H1 (cell line): ENCODE measurements at regions not wholly inside any gene's neighbourhood (a gene's known extent, or its start where the extent isn't known, plus 50 kb on each side); places are given as distances from the start of the nearest gene placed in this dataset.

Source experiments
- CTCF ChIA-PET: fragments of 300-600 bp; sonication (Branson Sonifier 250); formaldehyde crosslinking; loops from one replicate; lab custom pipeline; 2021; ENCODE audit not compliant: partially characterized antibody; lab: Charles Lee
- POLR2A ChIA-PET: fragments of 300-600 bp; sonication (Branson Sonifier 250); formaldehyde crosslinking; loops from one replicate; lab custom pipeline; 2021; ENCODE audit warnings: inconsistent platforms; ENCODE audit not compliant: partially characterized antibody; lab: Charles Lee
- DNase-seq, 2 experiments: peaks; one replicate each; pipeline versions ENCODE4 v3.0.0 to v3.0.0-alpha.2; 2010 to 2022; ENCODE audit warnings: low spot score in 2 of 2, low read depth in 1 of 2, mixed read lengths in 1 of 2
- FAIRE-seq: peaks from 2 replicates; lab custom pipeline; 2011; peaks lifted over from hg19 to GRCh38; lab: Jason Lieb, UNC
- H2AFZ ChIP-seq: 2 replicates; pipeline ENCODE4 v1.8.1; 2012; ENCODE audit warnings: low read length, inconsistent platforms
- H2AK5ac ChIP-seq: 2 replicates; pipeline ENCODE4 v1.6.1; 2013; ENCODE audit warnings: low read depth, low read length
- H2BK120ac ChIP-seq: replicated peaks from 2 replicates; pipeline ENCODE3; 2013; ENCODE audit warnings: low read depth, low read length, inconsistent platforms
- H2BK12ac ChIP-seq: 2 replicates; pipeline ENCODE4 v1.6.1; 2013; ENCODE audit warnings: low read depth, low read length
- H2BK15ac ChIP-seq: 2 replicates; pipeline ENCODE4 v1.6.1; 2013; ENCODE audit warnings: low read length
- H2BK20ac ChIP-seq: 2 replicates; pipeline ENCODE4 v1.6.1; 2013; ENCODE audit warnings: low read length
- H2BK5ac ChIP-seq: 2 replicates; pipeline ENCODE4 v1.6.1; 2013; ENCODE audit warnings: low read depth, low read length
- H3K14ac ChIP-seq: 2 replicates; pipeline ENCODE4 v1.6.1; 2013; ENCODE audit warnings: inconsistent platforms; ENCODE audit not compliant: insufficient read length
- H3K18ac ChIP-seq: 2 replicates; pipeline ENCODE4 v1.6.1; 2013; ENCODE audit warnings: low read length; ENCODE audit errors: extremely low read depth
- H3K23ac ChIP-seq: 2 replicates; pipeline ENCODE4 v1.6.1; 2013; ENCODE audit warnings: inconsistent platforms; ENCODE audit not compliant: insufficient read length
- H3K23me2 ChIP-seq: 2 replicates; pipeline ENCODE4 v1.6.1; 2013; ENCODE audit warnings: low read depth, low read length
- H3K27ac ChIP-seq: 2 replicates; pipeline ENCODE4 v1.6.1; 2011; ENCODE audit warnings: low read depth, low read length, inconsistent platforms
- H3K27me3 ChIP-seq, 4 experiments: replicated peaks in 1 of 4; 1 replicate in 1 of 4; 2 replicates in 3 of 4; pipeline versions ENCODE4 v1.6.1 to v1.8.1; 2011 to 2013; ENCODE audit warnings: low read length in 3 of 4, mild to moderate bottlenecking in 3 of 4, inconsistent platforms in 2 of 4, mixed read lengths in 2 of 4, moderate library complexity in 1 of 4; ENCODE audit not compliant: control insufficient read depth in 3 of 4, insufficient read depth in 3 of 4; ENCODE audit errors: extremely low read depth in 1 of 4
- H3K36me3 ChIP-seq, 4 experiments: 2 replicates each; pipeline versions ENCODE4 v1.6.1 to v1.8.1; 2011 to 2013; ENCODE audit warnings: mild to moderate bottlenecking in 4 of 4, low read length in 3 of 4, moderate library complexity in 2 of 4, control low read depth in 1 of 4, inconsistent platforms in 1 of 4; ENCODE audit not compliant: insufficient read depth in 4 of 4, control insufficient read depth in 2 of 4
- H3K4ac ChIP-seq: replicated peaks from 2 replicates; pipeline ENCODE3; 2013; ENCODE audit warnings: low read length, low read depth, mixed read lengths, inconsistent platforms; ENCODE audit not compliant: insufficient read length
- H3K4me1 ChIP-seq, 4 experiments: replicated peaks in 1 of 4; 1 replicate in 1 of 4; 2 replicates in 3 of 4; pipeline versions ENCODE4 v1.6.1 to v1.8.1; 2011 to 2013; ENCODE audit warnings: low read length in 3 of 4, inconsistent platforms in 2 of 4, mixed read lengths in 1 of 4; ENCODE audit not compliant: insufficient read depth in 4 of 4, control insufficient read depth in 3 of 4
- H3K4me2 ChIP-seq, 2 experiments: 2 replicates each; pipeline versions ENCODE4 v1.6.1 to v1.8.1; 2011 to 2013; ENCODE audit warnings: low read depth in 2 of 2, low read length in 2 of 2, control low read depth in 1 of 2, inconsistent platforms in 1 of 2, mild to moderate bottlenecking in 1 of 2; ENCODE audit not compliant: insufficient read depth in 1 of 2
- H3K4me3 ChIP-seq, 4 experiments: fragments of 200-600, 300-600 bp in 1 of 4; sonication (generic), shearing (Covaris generic), sonication (Bioruptor Twin) in 1 of 4; 2 replicates each; pipeline versions ENCODE4 v1.5.1 to v1.8.1; 2011 to 2016; ENCODE audit warnings: low read length in 4 of 4, low read depth in 3 of 4, control low read depth in 2 of 4, inconsistent platforms in 2 of 4, mild to moderate bottlenecking in 2 of 4, mixed read lengths in 1 of 4, moderate library complexity in 1 of 4; ENCODE audit not compliant: insufficient read depth in 2 of 4; ENCODE audit errors: extremely low read depth in 1 of 4
- H3K56ac ChIP-seq: replicated peaks from 2 replicates; pipeline ENCODE3; 2013; ENCODE audit warnings: low read depth, mild to moderate bottlenecking, mixed read lengths, low read length, inconsistent platforms; ENCODE audit not compliant: insufficient read length
- H3K79me1 ChIP-seq: 2 replicates; pipeline ENCODE4 v1.6.1; 2013; ENCODE audit warnings: low read depth, low read length, control low read depth
- H3K79me2 ChIP-seq, 2 experiments: 2 replicates each; pipeline versions ENCODE4 v1.6.1 to v1.8.1; 2012 to 2013; ENCODE audit warnings: low read length in 2 of 2, mild to moderate bottlenecking in 2 of 2, inconsistent platforms in 1 of 2; ENCODE audit not compliant: insufficient read depth in 2 of 2, control insufficient read depth in 1 of 2
- H3K9ac ChIP-seq, 4 experiments: replicated peaks in 1 of 4; 1 replicate in 1 of 4; 2 replicates in 3 of 4; pipeline versions ENCODE4 v1.6.1 to v1.8.1; 2011 to 2013; ENCODE audit warnings: low read depth in 3 of 4, low read length in 3 of 4, control low read depth in 2 of 4, mild to moderate bottlenecking in 2 of 4, moderate library complexity in 2 of 4, inconsistent platforms in 1 of 4; ENCODE audit errors: extremely low read depth in 1 of 4
- H3K9me3 ChIP-seq, 2 experiments: 2 replicates each; pipeline versions ENCODE4 v1.6.1 to v1.8.1; 2012 to 2013; ENCODE audit warnings: mild to moderate bottlenecking in 2 of 2, moderate library complexity in 2 of 2, control low read depth in 1 of 2, inconsistent platforms in 1 of 2, low read depth in 1 of 2, low read length in 1 of 2, mixed read lengths in 1 of 2; ENCODE audit not compliant: insufficient read depth in 2 of 2
- H4K20me1 ChIP-seq, 2 experiments: replicated peaks in 1 of 2; 2 replicates each; pipeline versions ENCODE3 to v1.8.1; 2011 to 2013; ENCODE audit warnings: inconsistent platforms in 2 of 2, low read length in 2 of 2, mild to moderate bottlenecking in 1 of 2; ENCODE audit not compliant: insufficient read depth in 2 of 2, control insufficient read depth in 1 of 2
- H4K5ac ChIP-seq: 2 replicates; pipeline ENCODE4 v1.6.1; 2013; ENCODE audit warnings: low read length, low read depth, mixed read lengths, inconsistent platforms; ENCODE audit not compliant: insufficient read length
- H4K8ac ChIP-seq: 2 replicates; pipeline ENCODE4 v1.8.0; 2013; ENCODE audit warnings: mild to moderate bottlenecking, moderate library complexity, low read length, inconsistent platforms; ENCODE audit not compliant: insufficient read depth; ENCODE audit errors: extremely low read depth
- H4K91ac ChIP-seq: replicated peaks from 2 replicates; pipeline ENCODE3; 2013; ENCODE audit warnings: low read length, mixed read lengths, inconsistent platforms; ENCODE audit not compliant: insufficient read length
- ASH2L ChIP-seq: fragments of 200-600, 300-600 bp; sonication (generic); IDR thresholded peaks from one replicate; pipeline ENCODE4 v1.7.1; 2017; ENCODE audit warnings: low read length
- CTBP2 ChIP-seq: IDR thresholded peaks from 2 replicates; pipeline ENCODE4 v1.7.0; 2011; ENCODE audit warnings: borderline replicate concordance, mild to moderate bottlenecking, moderate library complexity, mixed read lengths, low read length; ENCODE audit not compliant: insufficient read depth, insufficient read length
- EZH2 ChIP-seq: fragments of 200-600 bp; sonication (generic); IDR thresholded peaks from 2 replicates; pipeline ENCODE4 v1.7.1; 2012; ENCODE audit warnings: low read depth, mild to moderate bottlenecking, moderate library complexity, low read length, inconsistent platforms; ENCODE audit not compliant: severe bottlenecking
- HDAC2 ChIP-seq, 2 experiments: fragments of 300-600 bp in 1 of 2; sonication (generic) in 1 of 2; IDR thresholded peaks; 2 replicates each; pipeline ENCODE4 v1.6.1; 2011 to 2012; ENCODE audit warnings: low read depth in 2 of 2, low read length in 2 of 2, mild to moderate bottlenecking in 2 of 2, moderate library complexity in 2 of 2, borderline replicate concordance in 1 of 2, inconsistent platforms in 1 of 2
- MAFK ChIP-seq: IDR thresholded peaks from 2 replicates; pipeline ENCODE4 v1.6.1; 2012; ENCODE audit warnings: low read depth, mild to moderate bottlenecking, improper control_type of control experiment, low read length
- TBP ChIP-seq: IDR thresholded peaks from 2 replicates; pipeline ENCODE4 v1.6.1; 2011; ENCODE audit warnings: low read depth, low read length, improper control_type of control experiment
- ZNF274 ChIP-seq: IDR thresholded peaks from 2 replicates; pipeline ENCODE4 v1.7.0; 2012; ENCODE audit warnings: low read length, borderline replicate concordance; ENCODE audit errors: extremely low read depth
- WGBS, 2 experiments: shearing (Covaris generic) in 1 of 2; methylation state at CpG; one replicate each; pipeline versions ENCODE4 v1.1.6 to v1.1.7; 2013 to 2015; ENCODE audit warnings: low lambda C conversion rate in 2 of 2, mixed read lengths in 2 of 2, inconsistent platforms in 1 of 2, low coverage in 1 of 2, missing lambda C conversion rate in 1 of 2; ENCODE audit not compliant: insufficient replicate concordance in 2 of 2, insufficient coverage in 1 of 2, insufficient read length in 1 of 2; ENCODE audit errors: extremely low coverage in 1 of 2, missing lambda C conversion rate in 1 of 2; 5-methylcytosine and 5-hydroxymethylcytosine counted together
- TF ChIP-seq, protein P1 (sequence below): IDR thresholded peaks from 2 replicates; pipeline ENCODE4 v1.6.1; 2012; ENCODE audit warnings: low read length, inconsistent platforms

DNA sequence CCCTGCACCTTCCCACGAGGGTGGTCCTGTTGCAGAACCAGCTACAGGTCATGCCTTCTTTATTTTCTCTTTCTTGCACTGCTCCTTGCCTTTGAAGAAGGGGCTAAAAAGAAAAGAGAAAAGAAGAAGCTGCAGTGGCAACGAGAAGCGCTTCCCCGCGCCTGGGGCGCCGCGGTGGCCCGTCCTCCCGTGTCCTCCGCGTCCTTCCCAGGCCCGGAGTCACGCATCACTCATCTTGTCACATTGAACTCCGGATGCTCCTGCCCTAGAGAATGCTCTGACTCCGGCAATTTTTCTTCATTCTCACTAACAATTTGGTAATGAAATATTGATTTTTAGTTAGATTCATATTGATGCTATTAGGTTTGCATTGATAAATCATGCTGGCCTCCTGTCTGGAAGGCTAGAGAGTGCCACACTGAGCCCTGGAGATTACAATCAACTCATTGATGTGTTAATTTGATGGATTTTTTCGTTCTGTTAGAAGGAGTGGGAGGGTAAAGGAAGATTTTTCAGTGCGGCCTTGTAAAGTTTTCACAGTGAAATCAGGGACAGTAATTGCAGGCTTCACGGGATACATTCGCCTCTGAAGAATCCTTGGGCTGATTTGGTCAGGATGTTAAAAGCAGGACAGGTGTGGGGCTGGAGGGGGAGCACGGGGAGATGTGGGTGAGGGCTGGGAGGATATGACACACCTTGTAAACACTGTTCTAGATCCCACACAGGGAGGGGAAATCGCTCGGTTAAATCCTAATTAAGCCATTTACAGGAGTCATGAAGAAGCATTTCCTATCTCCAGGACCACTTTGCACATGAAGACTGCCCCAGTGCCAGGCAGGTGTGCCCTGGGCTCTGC lies 349.3 kb downstream of the ZNF516 start:
- no peak overlapping the region for H3K4me3 ChIP-seq
- no peak overlapping the region for H2AK5ac ChIP-seq
- H2BK15ac ChIP-seq: no peak overlapping the region
- ChIA-PET POLR2A (no interaction called here), CTCF (interaction anchor here (0.8 to 1.3 kb wide), 3 partner anchors 24 to 464 kb away, joined by 3 read pairs; no protein-coding TSS in a partner anchor)
- H3K18ac ChIP-seq: no peak overlapping the region
- H3K4ac ChIP-seq: no peak overlapping the region
- H4K91ac ChIP-seq: no peak overlapping the region
- H2AFZ ChIP-seq: no peak overlapping the region
- H4K5ac ChIP-seq: no peak overlapping the region
- H2BK12ac ChIP-seq: no peak overlapping the region
- no peaks in the 10 kb centered on the region for H3K27me3 ChIP-seq
- no peak overlapping the region for H3K27ac ChIP-seq
- no peak overlapping the region for H2BK5ac ChIP-seq
- 77% methylated on average over 22 of the region's 23 CpGs; no CpG with 5 or more reads in 1 of the 2 experiments for WGBS, 2 experiments
- H3K79me1 ChIP-seq: no peaks in the 10 kb centered on the region
- no peaks in the 10 kb centered on the region for H4K20me1 ChIP-seq
- peak overlapping the region in 1 of 2 experiments; percentile 14; a peak in 1 of 4 replicates for H3K4me2 ChIP-seq
- no peaks in the 10 kb centered on the region for H3K9me3 ChIP-seq
- H3K9ac ChIP-seq: no peak overlapping the region
- no peak overlapping the region for H3K56ac ChIP-seq
- no peak overlapping the region for H3K14ac ChIP-seq
- TF ChIP-seq TBP: no peak
- TF ChIP-seq EZH2: no peak
- no peak for TF ChIP-seq ZNF274
- no peak for TF ChIP-seq CTBP2
- TF ChIP-seq, protein P1, sequence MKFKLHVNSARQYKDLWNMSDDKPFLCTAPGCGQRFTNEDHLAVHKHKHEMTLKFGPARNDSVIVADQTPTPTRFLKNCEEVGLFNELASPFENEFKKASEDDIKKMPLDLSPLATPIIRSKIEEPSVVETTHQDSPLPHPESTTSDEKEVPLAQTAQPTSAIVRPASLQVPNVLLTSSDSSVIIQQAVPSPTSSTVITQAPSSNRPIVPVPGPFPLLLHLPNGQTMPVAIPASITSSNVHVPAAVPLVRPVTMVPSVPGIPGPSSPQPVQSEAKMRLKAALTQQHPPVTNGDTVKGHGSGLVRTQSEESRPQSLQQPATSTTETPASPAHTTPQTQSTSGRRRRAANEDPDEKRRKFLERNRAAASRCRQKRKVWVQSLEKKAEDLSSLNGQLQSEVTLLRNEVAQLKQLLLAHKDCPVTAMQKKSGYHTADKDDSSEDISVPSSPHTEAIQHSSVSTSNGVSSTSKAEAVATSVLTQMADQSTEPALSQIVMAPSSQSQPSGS: no peak
- TF ChIP-seq HDAC2 (IDR thresholded peaks at IDR 0.05; ENCODE audit: borderline replicate concordance in 1 of 2, low read depth in 2 of 2, low read length in 2 of 2): no peak
- TF ChIP-seq ASH2L: no peak
- TF ChIP-seq MAFK: no peak
- TF ChIP-seq, all 59 proteins: peak for 0
- Histone ChIP-seq H3K23ac (no peak overlapping the region), H3K79me2 (no peaks in the 10 kb centered on the region), H3K4me1 (peaks cover 0 to 8% (median 5%) of the 10 kb centered on the region in 4 experiments; a peak in 4 of 7 replicates), H3K23me2 (no peaks in the 10 kb centered on the region), H3K36me3 (no peaks in the 10 kb centered on the region), H2BK120ac (no peak overlapping the region), H4K8ac (no peak overlapping the region), H2BK20ac (no peak overlapping the region)
- DNase-seq: no peak
- no peak for FAIRE-seq
